Hepatocyte (in vitro differentiated cells): ENCODE measurements at regions not wholly inside any gene's neighbourhood (a gene's known extent, or its start where the extent isn't known, plus 50 kb on each side); places are given as distances from the start of the nearest gene placed in this dataset.

Experiments
- EZH2 ChIP-seq: fragments of 200-600 bp; sonication (generic); IDR thresholded peaks from 2 replicates; pipeline ENCODE4 v1.6.1; 2016; ENCODE audit warnings: antibody characterized with exemption, mild to moderate bottlenecking, borderline replicate concordance
- TF ChIP-seq, protein P1 (sequence below): fragments of 200-600 bp; sonication (generic); IDR thresholded peaks from 2 replicates; pipeline ENCODE4 v1.5.1; 2016; ENCODE audit warnings: antibody characterized with exemption, mild to moderate bottlenecking; ENCODE audit not compliant: poor library complexity

GRCh38 chr4:17187003-17187402 is 288.6 kb upstream of the LDB2 start:
- no peak for TF ChIP-seq EZH2
- TF ChIP-seq, protein P1, sequence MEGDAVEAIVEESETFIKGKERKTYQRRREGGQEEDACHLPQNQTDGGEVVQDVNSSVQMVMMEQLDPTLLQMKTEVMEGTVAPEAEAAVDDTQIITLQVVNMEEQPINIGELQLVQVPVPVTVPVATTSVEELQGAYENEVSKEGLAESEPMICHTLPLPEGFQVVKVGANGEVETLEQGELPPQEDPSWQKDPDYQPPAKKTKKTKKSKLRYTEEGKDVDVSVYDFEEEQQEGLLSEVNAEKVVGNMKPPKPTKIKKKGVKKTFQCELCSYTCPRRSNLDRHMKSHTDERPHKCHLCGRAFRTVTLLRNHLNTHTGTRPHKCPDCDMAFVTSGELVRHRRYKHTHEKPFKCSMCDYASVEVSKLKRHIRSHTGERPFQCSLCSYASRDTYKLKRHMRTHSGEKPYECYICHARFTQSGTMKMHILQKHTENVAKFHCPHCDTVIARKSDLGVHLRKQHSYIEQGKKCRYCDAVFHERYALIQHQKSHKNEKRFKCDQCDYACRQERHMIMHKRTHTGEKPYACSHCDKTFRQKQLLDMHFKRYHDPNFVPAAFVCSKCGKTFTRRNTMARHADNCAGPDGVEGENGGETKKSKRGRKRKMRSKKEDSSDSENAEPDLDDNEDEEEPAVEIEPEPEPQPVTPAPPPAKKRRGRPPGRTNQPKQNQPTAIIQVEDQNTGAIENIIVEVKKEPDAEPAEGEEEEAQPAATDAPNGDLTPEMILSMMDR: no peak
